ENCODE measurements at regions not wholly inside any gene's neighbourhood (a gene's known extent, or its start where the extent isn't known, plus 50 kb on each side); places are given as distances from the start of the nearest gene placed in this dataset.
A peak's percentile ranks its signal among the peaks of the same experiment; 100 is the strongest.

DNA sequence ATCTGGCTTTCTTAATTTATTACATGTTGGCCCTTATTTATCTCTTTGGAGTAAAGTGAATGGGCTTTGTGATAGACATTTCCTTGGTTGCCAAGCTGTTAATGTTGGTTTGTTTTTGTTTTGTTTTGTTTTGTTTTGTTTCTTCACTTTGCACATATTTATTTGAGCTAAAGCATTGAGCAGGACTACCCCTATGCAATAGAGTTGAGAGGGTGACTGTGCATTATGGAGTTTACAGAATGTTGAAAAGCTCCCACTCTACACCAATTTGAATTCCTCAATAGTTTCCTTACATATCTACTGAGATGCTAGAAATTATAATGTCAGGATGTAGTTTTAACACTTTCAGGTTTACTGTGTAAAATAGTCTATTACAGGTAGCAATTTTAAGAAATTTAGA, 462.8 kb upstream of the CBLB start:
- no peak for ATAC-seq

GRCh38 chr3:106332129-106332528, 463.3 kb upstream of the CBLB start:
- TF ChIP-seq POLR2A (IDR thresholded peaks at IDR 0.05) (no peak), CTCF (IDR thresholded peaks at IDR 0.05) (no peak)
- Histone ChIP-seq H3K4me3 (no peak overlapping the region), H3K4me1 (no peaks in the 10 kb centered on the region), H3K27ac (no peak overlapping the region), H3K36me3 (replicated peaks in 1 of 2; ENCODE audit: insufficient read depth in 1 of 2, low read depth in 2 of 2) (no peaks in the 10 kb centered on the region), H3K9me3 (no peaks in the 10 kb centered on the region), H3K27me3 (no peaks in the 10 kb centered on the region)
- DNase-seq = no peak
- no peak for ATAC-seq
- intact Hi-C loops (cut with DNase I) = no loop called here
- 47 to 49% methylated on average over 1 of the region's 1 CpG for WGBS, 2 donors

More for the DNA sequence above, 462.8 kb upstream of the CBLB start:
- Histone ChIP-seq H3K4me3 (no peak overlapping the region), H3K9me3 (no peaks in the 10 kb centered on the region), H3K36me3 (replicated peaks in 1 of 2; ENCODE audit: insufficient read depth in 1 of 2, low read depth in 2 of 2) (no peaks in the 10 kb centered on the region), H3K27me3 (no peaks in the 10 kb centered on the region), H3K4me1 (no peaks in the 10 kb centered on the region), H3K27ac (no peak overlapping the region)
- no peak for TF ChIP-seq POLR2A (IDR thresholded peaks at IDR 0.05)
- TF ChIP-seq CTCF (IDR thresholded peaks at IDR 0.05) = no peak
- intact Hi-C loops (cut with DNase I) = no loop called here
- DNase-seq = no peak

DNA sequence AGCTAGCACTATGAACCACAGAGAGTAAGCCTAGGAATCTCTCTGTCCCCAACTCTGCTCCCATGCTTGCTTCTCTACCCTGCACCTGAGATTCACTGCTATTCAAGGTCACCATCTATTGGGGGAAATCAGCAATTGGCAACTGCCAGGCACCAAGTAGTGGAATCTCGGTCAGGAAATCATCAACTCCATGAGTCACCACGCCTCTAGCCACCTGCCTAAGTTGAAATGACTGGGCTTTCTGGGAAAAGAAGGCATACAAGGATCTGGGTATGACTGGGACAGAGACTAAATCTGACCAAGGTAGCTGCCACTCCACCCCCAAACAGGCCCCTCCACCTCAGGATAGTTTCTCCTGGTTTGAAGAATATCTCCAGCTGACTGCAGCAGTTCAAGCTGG, 464.1 kb upstream of the CBLB start:
- ATAC-seq (no peak), DNase-seq (no peak)
- H3K27me3 ChIP-seq = no peaks in the 10 kb centered on the region
- H3K9me3 ChIP-seq = no peaks in the 10 kb centered on the region
- no peaks in the 10 kb centered on the region for H3K4me1 ChIP-seq
- 61% methylated on average over 2 of the region's 2 CpGs for WGBS, 2 donors
- H3K36me3 ChIP-seq (replicated peaks in 1 of 2; ENCODE audit: insufficient read depth in 1 of 2, low read depth in 2 of 2) = no peaks in the 10 kb centered on the region
- H3K27ac ChIP-seq = no peak overlapping the region
- intact Hi-C loops (cut with DNase I) = no loop called here
- H3K4me3 ChIP-seq = no peak overlapping the region
- TF ChIP-seq POLR2A (IDR thresholded peaks at IDR 0.05) (no peak), CTCF (IDR thresholded peaks at IDR 0.05) (no peak)

DNA sequence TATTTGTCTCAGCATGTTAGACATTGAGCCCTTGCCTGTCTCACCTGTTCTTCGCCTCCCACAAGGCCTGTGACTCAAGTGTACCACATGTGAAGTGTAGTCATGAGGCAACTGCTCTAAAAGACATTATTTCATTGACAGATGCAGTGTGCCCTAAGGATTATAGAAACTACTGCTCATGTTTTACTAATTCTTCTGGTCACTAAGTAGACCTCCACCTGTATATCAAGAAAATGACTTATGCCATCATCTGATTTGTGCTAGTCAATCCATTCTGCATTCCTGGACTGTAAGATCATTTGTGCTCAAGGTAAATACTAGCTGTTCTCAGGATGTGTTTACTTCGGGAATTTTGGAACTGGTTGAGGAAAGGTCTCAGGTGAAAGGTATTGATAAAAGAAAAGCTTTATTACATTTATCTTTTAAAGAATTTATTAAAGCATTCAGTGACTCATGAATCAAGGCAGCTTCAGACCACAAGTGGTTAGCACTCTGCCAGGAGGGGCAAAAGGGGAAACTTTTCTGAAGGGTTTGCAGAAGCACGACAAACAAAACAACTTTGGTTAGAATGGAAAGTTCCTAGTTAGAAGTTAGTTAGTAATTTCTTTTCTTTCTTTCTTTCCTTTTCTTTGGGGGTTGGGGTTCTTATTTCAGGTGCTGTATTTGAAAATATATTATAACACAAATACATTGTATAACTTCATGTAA, 465.3 kb upstream of the CBLB start:
- no peak for TF ChIP-seq POLR2A (IDR thresholded peaks at IDR 0.05)
- no peak for TF ChIP-seq CTCF (IDR thresholded peaks at IDR 0.05)
- WGBS, 2 donors = 27 to 32% methylated on average over 3 of the region's 3 CpGs
- Histone ChIP-seq H3K36me3 (replicated peaks in 1 of 2; ENCODE audit: insufficient read depth in 1 of 2, low read depth in 2 of 2) (no peaks in the 10 kb centered on the region), H3K4me3 (no peak overlapping the region), H3K4me1 (no peaks in the 10 kb centered on the region), H3K9me3 (no peaks in the 10 kb centered on the region), H3K27ac (no peak overlapping the region), H3K27me3 (no peaks in the 10 kb centered on the region)
- DNase-seq = no peak
- intact Hi-C loops (cut with DNase I) = no loop called here
- ATAC-seq = peak; percentile 33

GRCh38 chr3:106336619-106337018, 467.8 kb upstream of the CBLB start:
- Histone ChIP-seq H3K36me3 (replicated peaks in 1 of 2; ENCODE audit: insufficient read depth in 1 of 2, low read depth in 2 of 2) (no peaks in the 10 kb centered on the region), H3K27ac (no peak overlapping the region), H3K9me3 (no peaks in the 10 kb centered on the region), H3K4me1 (no peaks in the 10 kb centered on the region), H3K4me3 (no peak overlapping the region), H3K27me3 (no peaks in the 10 kb centered on the region)
- ATAC-seq (no peak), DNase-seq (no peak)
- TF ChIP-seq POLR2A (IDR thresholded peaks at IDR 0.05) (no peak), CTCF (IDR thresholded peaks at IDR 0.05) (no peak)
- intact Hi-C loops (cut with DNase I) = no loop called here
- WGBS, 2 donors = 48 to 65% methylated on average over 2 of the region's 2 CpGs

Data from body of pancreas (tissue), 4 donors.